GM04503 (cell line): ENCODE measurements at regions not wholly inside any gene's neighbourhood (a gene's known extent, or its start where the extent isn't known, plus 50 kb on each side); places are given as distances from the start of the nearest gene placed in this dataset.

ENCODE experiments used
- DNase-seq: peaks from one replicate; pipeline ENCODE4 v3.0.0-alpha.2; 2012; ENCODE audit warnings: low read depth

DNA sequence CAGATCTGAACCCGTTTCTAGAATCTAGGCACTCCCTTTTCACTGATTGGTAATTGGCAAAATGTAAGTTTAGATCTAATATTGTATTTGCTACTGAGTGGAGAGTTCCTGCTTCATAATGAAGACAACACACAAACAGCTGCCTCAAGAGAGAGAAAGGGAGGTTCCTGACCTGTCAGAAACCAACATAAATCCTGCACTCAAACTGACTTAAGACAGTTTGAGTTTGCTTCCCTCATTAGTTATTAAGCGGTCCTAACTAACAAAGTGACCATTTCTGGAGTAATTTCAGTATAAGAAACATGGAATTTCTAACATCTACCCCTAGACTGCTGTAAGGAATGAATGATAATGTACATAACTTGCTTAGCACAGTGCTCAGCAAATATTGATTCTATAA is 191.2 kb downstream of the METTL4 start:
- no peak for DNase-seq

DNA sequence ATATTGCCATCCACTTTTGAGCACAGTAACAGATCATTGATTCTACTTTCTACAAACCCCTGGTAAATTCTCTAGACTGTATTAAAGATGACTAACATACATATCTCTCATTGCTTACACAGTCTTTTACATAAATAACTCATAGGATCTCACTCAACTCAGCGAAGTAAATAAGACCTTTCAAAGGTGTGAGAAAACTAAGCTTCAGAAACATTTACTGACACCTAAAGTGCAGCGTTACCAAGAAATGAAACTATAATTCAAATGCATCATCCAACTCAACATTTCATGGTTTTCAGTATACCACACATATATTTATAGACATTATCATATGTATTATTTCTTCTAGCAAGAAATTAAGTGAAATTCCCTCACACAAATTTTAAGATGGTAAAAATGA is 189.8 kb downstream of the METTL4 start:
- DNase-seq = no peak

DNA sequence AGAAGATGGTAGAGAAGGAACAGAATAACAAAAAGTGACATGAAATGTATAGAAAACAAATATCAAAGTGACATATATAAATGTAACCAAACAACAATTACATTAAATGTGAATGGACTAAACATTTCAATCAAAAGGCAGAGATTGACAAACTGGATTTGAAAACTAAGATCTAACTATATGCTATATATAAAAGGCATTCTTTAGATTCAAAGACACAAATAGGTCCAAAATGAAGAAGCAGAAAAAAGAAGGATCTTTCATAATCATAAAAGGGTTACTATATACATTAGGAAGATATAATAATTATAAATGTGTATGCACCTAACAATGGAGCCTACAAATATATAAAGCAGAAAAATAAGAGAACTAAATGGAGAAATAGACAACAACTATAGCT is 183.7 kb downstream of the METTL4 start:
- DNase-seq = no peak

DNA sequence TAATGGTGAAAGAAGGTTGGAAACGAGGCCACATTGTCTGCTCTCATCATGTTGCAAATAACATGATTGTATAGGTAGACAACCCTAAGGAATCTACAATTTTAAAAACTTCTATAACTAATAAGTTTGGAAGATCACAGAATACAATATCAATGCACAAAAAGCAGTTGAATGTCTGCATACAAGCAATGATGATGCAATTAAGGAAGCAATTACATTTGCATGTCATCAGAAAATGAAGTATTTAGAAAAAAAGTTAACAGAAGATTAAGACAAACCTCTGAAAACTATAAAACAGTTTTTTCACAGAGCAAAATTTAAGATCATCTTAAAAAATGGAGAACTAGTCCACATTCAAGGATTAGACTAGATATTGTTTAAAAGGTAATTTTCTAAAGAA is 181.1 kb downstream of the METTL4 start:
- no peak for DNase-seq

DNA sequence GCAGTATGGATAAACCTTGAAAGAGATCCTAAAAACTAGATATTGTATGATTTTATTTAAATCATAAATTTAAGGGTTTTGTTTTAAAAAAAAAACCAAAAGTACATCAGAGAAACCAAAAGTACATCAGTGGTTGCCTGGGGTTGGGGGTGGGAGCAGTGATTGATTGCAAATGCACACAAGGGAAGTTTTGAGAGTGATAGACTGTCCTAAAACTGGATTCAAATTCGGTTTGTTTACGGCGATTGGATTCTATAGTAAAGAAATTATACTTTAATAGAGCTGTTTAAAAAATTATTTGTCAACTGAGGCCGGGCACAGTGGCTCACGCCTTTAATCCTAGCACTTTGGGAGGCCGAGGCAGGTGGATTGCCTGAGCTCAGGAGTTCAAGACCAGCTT is 179.8 kb downstream of the METTL4 start:
- DNase-seq = no peak

DNA sequence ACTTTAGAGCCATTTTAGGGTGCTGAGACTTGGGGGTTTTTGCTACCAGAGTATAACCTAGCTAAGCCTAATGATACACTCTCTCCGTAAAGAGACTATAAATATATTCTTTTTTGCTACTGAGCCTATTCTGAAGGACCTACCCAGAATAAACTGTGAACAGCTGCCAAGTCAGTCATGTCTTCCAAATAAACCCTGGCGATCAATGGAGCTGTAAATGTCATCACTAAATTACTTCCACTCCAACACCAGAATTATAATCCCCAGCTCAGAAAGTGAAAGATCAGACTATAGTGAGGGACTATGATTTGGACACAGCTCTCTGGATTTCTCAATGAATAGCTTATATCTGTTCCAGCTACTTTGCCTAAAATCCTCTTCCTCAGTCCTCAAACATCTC is 178.9 kb downstream of the METTL4 start:
- no peak for DNase-seq

DNA sequence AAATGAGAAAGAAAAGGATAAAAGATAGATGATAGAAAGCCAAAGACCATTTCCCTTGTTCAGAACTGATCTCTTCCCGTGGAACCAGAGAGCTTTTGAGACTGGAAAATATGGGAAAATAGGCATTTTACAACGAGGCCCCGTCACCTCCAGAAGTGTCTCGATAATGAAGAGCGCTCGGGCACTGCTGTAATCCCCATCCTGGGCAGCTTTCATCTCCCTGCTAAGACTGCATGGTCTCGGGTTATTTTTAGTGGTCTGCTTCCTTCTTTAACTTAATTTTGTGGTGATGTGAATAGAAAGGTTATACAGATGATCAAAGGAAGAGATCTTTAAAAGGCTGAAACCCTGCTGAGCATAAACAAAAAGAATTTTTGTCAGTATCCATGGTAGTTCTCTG is 176.6 kb downstream of the METTL4 start:
- no peak for DNase-seq

- no peak for DNase-seq
These were observed 175.7 kb downstream of the METTL4 start for GRCh38 chr18:2395427-2396161.

GRCh38 chr18:2396162-2396505 is 175.2 kb downstream of the METTL4 start:
- no peak for DNase-seq

GRCh38 chr18:2400701-2401196 is 170.6 kb downstream of the METTL4 start:
- DNase-seq = no peak

DNA sequence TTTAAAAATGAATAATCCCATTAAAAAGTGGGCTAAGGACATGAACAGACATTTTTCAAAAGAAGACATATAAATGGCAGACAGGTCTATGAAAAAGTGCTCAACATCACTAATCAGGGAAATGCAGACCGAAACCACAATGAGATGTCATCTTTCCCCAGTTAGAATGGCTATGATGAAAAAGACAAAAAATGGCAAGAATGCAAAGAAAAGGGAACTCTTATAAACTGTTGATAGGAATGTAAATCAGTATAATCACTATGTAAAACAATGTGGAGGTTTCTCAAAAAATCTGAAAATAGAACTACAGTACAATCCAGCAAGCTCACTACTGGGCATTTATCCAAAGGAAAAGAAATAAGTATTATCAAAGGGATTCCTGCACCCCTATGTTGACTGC is 169.2 kb downstream of the METTL4 start:
- DNase-seq = peak; percentile 83

GRCh38 chr18:2406544-2406943 is 164.8 kb downstream of the METTL4 start:
- peak; percentile 61 for DNase-seq

DNA sequence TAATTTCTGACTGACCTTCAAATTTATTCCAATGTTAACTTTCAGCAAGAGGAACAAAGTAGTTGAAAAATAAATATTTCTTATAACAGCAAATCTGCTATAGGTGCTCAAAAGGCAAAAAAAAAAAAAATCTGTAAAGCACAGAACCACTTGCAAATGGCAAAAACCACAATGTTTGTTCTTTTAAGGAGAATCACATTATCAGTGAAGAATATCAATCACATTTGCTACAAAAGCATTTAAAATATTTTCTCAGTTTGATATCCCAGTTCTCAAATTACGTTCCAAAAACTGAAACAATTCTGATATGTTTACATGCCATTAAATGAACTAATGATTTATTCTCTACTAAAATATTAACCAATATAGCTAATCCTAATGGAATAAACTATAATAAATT is 163.3 kb downstream of the METTL4 start:
- no peak for DNase-seq

GRCh38 chr18:2409906-2410305 is 161.4 kb downstream of the METTL4 start:
- DNase-seq = no peak

DNA sequence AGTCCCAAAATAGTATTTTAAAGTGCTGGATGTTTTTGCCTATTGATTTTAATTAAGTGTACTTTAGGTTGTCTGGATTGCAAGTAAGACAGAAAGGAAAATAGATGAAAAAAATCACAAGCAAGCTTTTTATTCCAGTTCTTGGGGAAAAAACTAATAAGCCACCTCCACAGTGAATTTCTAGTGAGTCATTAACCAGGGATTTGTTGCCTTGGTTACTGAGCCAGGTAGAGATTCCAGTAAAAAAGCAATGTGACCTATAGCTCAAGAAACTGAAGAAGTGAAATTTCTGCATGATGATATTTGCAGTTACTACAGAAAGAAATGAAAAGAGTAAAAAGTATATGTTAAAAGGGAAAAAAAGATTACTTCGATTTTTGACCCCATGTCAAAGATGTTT is 160.6 kb downstream of the METTL4 start:
- DNase-seq = no peak

- DNase-seq = peak; percentile 37
These were observed 159.8 kb downstream of the METTL4 start for GRCh38 chr18:2411381-2411960.

- no peak for DNase-seq
These were observed 159.0 kb downstream of the METTL4 start for GRCh38 chr18:2412281-2412680.

DNA sequence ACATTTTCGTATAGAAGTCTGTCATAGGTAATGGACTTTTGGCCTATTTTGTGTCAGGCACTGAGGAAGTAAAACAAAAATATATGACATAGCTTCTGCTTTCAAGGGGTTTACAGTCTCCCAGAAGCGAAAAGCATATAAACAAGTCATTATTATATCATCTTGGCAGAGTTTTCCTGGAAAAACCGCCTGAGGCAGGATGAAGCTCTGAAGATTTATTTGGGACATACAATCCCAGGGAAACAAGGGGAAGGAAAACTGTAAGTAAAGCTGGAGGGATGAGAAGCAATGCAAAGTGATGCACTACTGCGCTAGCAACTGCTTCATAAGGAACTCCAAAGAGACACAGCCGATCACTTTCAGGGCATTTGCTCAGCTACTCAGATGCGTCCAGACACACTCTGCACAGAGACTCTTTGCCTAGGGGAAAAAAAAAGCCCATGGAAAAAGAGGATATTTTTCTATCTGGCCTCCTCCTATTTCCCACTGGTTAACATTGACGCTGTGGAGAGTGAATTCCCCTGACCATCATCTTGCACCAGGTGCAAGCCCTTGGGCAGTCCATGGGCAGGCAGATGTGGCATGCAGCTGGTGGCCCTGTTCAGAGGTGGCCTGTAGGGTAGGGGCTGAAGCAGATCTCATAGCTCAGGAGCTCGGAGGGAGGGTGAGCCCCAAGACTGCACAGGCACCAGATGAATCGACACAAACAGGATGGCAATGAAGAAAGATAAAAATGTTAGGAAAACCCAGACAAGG is 158.1 kb downstream of the METTL4 start:
- DNase-seq = no peak

DNA sequence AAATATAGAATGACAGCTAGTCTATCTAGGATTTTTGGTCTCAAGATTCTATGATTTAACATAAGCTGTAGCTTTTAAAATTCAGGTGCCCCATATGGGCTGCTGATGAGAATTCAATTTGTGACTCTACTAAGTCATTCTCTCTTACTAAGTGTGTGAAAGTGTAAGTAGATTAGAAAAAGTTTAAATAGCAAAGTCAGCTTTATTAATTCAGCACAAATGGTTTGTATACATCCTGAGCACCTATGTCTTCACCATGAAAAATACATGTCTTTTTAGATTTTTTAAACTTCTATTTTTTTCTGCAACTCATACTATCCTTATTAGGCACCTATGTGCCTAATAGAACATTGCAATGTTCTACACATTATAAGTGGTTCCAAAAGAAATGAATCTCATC is 157.1 kb downstream of the METTL4 start:
- no peak for DNase-seq

- no peak for DNase-seq
These were observed 155.6 kb downstream of the METTL4 start for GRCh38 chr18:2415656-2416055.

- no peak for DNase-seq
These were observed 153.3 kb downstream of the METTL4 start for GRCh38 chr18:2417861-2418610.

- DNase-seq = no peak
These were observed 150.9 kb downstream of the METTL4 start for GRCh38 chr18:2420367-2420766.

DNA sequence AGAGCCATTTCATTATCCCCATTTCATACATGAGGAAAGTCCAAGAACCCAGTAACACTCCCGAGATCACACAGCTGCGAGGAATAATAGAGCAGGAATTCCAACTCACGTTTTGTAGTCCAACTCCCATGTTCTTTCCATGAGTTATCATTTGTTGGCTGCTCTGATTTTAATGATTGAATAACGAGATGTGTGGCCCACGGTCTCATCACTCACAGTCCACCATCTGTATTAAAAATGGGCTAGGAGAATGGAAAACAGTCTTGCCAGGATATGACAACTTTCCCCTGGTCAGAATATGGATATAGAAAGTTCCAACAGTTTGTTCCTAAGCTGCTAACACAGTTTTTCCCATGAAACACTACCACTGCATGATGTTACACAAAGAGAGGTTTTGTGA is 147.5 kb downstream of the METTL4 start:
- no peak for DNase-seq
